ENCODE measurements at regions not wholly inside any gene's neighbourhood (a gene's known extent, or its start where the extent isn't known, plus 50 kb on each side); places are given as distances from the start of the nearest gene placed in this dataset.
"Not testable (repeated sequence)": the region's sequence is repeated elsewhere in the genome, so short reads cannot be mapped to it uniquely, and the experiment has no call there.

DNA sequence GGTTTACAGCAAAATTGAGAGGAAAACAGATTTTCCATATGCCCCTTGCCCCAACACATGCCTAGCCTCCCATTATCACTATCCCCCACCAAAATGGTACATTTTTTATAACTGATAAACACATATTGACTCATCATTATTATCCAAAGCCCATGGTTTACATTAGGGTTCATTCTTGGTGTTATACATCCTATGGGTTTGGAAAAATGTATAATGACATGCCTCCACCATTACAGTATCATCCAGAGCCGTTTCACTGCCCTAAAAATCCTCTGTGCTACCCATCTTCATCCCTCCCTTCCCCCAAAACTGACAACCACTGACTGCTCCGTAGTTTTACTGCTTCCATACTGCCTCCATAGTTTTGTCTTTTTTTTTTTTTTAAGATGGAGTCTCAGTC lies 111.1 kb downstream of the ACTL7B start:
- TF ChIP-seq POLR2A (IDR thresholded peaks at IDR 0.05) (no peak), EP300 (IDR thresholded peaks at IDR 0.05) (no peak)
- TF ChIP-seq, protein P1, sequence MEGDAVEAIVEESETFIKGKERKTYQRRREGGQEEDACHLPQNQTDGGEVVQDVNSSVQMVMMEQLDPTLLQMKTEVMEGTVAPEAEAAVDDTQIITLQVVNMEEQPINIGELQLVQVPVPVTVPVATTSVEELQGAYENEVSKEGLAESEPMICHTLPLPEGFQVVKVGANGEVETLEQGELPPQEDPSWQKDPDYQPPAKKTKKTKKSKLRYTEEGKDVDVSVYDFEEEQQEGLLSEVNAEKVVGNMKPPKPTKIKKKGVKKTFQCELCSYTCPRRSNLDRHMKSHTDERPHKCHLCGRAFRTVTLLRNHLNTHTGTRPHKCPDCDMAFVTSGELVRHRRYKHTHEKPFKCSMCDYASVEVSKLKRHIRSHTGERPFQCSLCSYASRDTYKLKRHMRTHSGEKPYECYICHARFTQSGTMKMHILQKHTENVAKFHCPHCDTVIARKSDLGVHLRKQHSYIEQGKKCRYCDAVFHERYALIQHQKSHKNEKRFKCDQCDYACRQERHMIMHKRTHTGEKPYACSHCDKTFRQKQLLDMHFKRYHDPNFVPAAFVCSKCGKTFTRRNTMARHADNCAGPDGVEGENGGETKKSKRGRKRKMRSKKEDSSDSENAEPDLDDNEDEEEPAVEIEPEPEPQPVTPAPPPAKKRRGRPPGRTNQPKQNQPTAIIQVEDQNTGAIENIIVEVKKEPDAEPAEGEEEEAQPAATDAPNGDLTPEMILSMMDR (IDR thresholded peaks at IDR 0.05) = no peak
- no peaks in the 10 kb centered on the region for H3K27me3 ChIP-seq
- H3K9me3 ChIP-seq = no peaks in the 10 kb centered on the region
- DNase-seq = no peak
- H3K4me3 ChIP-seq = no peak overlapping the region
- H3K4me1 ChIP-seq (ENCODE audit: insufficient read depth) = no peaks in the 10 kb centered on the region
- intact Hi-C loops (cut with DNase I) = no loop called here
- H3K36me3 ChIP-seq = no peaks in the 10 kb centered on the region
- 73 to 83% (median 77%) methylated on average over 2 of the region's 2 CpGs for WGBS, 3 donors
- no peak overlapping the region for H3K27ac ChIP-seq

DNA sequence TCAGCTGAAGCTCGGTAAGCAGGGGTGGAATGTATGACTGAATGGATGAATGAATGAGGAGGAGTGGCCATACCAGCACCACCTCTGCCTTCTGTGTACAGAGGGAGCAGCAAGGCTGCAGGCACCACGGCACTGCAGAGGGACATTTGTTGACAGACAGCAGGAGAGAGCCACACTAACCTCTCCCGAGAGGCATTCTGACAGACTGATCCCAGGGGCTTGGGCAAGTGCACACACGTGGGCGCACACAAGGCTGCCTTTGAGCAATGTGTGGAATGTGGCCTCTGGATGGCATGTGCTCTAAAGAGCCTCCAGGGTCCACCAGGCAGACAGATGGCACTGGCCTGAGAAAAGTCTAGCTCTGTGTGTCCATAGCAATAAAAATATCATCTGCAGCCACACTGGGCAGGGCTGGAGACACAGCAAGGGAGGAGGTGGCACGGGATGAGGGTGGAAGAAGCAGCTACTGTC lies 111.8 kb downstream of the ACTL7B start:
- no peak overlapping the region for H3K27ac ChIP-seq
- no peaks in the 10 kb centered on the region for H3K4me1 ChIP-seq (ENCODE audit: insufficient read depth)
- H3K9me3 ChIP-seq = no peaks in the 10 kb centered on the region
- no peaks in the 10 kb centered on the region for H3K27me3 ChIP-seq
- intact Hi-C loops (cut with DNase I) = no loop called here
- WGBS, 3 donors = 19 to 48% (median 36%) methylated on average over 6 of the region's 6 CpGs
- DNase-seq = no peak
- no peaks in the 10 kb centered on the region for H3K36me3 ChIP-seq
- no peak overlapping the region for H3K4me3 ChIP-seq
- TF ChIP-seq, protein P1 (IDR thresholded peaks at IDR 0.05) = no peak

DNA sequence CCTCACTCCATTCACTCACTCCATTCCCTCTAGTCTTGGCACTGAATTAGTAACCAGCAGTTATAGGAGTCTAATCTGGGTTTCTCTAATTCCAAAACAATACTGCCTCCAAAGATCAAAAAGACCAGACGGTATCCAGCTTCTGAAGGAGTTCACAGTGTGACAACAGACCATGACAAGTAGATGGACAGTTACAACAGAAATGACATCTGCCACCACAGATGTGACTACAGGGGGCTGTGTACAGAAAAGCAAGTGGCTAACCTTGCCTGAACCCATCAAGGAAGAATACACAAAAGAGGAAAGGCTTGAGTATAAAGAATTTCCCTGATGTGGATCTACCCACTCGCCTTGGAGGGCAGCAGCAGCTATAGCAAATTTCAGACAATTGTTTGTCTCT lies 112.4 kb downstream of the ACTL7B start:
- Histone ChIP-seq H3K4me3 (no peak overlapping the region), H3K27me3 (no peaks in the 10 kb centered on the region), H3K4me1 (ENCODE audit: insufficient read depth) (no peaks in the 10 kb centered on the region), H3K27ac (no peak overlapping the region), H3K9me3 (no peaks in the 10 kb centered on the region), H3K36me3 (no peaks in the 10 kb centered on the region)
- 35 to 71% (median 42%) methylated on average over 2 of the region's 2 CpGs for whole genome bisulfite sequencing, 3 donors
- TF ChIP-seq POLR2A (IDR thresholded peaks at IDR 0.05) = no peak
- TF ChIP-seq, protein P1 (IDR thresholded peaks at IDR 0.05) = no peak
- intact Hi-C loops (cut with DNase I) = no loop called here
- no peak for DNase-seq

DNA sequence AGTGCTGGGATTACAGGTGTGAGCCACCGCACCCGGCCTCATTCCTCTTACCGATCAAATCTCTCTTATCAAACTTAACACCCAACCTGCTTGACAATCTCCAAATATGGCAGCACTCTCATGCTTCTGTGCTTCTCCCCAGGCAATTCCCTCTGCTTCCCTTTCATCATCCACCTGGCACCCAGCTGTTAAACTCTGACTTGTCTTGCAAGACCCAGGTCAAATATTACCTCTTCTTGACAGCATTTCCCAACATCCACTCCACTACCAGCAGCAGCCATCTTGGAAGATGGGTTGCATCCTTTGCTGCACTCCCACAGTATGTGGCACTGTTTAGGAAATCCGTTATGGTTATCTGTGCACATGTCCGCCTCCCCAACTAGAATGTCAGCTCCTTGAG lies 113.6 kb downstream of the ACTL7B start:
- Histone ChIP-seq H3K4me1 (ENCODE audit: insufficient read depth) (no peaks in the 10 kb centered on the region), H3K27me3 (no peaks in the 10 kb centered on the region), H3K4me3 (no peak overlapping the region), H3K36me3 (no peaks in the 10 kb centered on the region), H3K27ac (no peak overlapping the region), H3K9me3 (no peaks in the 10 kb centered on the region)
- WGBS, 3 donors = 85 to 93% (median 86%) methylated on average over 5 of the region's 5 CpGs
- TF ChIP-seq, protein P1 (IDR thresholded peaks at IDR 0.05) = no peak
- TF ChIP-seq POLR2A (IDR thresholded peaks at IDR 0.05) (no peak), EP300 (IDR thresholded peaks at IDR 0.05) (no peak)
- DNase-seq = no peak
- intact Hi-C loops (cut with DNase I) = no loop called here

DNA sequence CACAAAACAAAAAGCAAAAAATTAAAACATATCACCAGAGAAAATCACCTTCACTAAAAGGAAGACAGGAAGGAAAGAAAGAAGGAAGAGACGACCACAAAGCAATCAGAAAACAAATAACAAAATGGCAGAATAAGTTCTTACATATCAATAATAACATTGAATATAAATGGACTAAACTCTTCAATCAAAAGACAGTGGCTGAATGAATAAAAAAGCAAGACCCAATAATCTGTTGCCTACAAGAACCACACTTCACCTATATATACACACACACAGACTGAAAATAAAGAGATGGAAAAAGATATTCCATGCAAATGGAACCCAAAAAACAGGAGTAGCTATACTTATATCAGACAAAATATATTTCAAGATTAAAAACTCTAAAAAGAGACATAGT lies 124.5 kb downstream of the ACTL7B start:
- intact Hi-C loops (cut with DNase I); H3K36me3 ChIP-seq; H3K27ac ChIP-seq; DNase-seq; H3K4me1 ChIP-seq (ENCODE audit: insufficient read depth); H3K27me3 ChIP-seq; H3K4me3 ChIP-seq; H3K9me3 ChIP-seq: not testable (repeated sequence)
- WGBS, 3 donors = 51 to 65% (median 62%) methylated on average over 1 of the region's 1 CpG
